ENCODE measurements at regions not wholly inside any gene's neighbourhood (a gene's known extent, or its start where the extent isn't known, plus 50 kb on each side); places are given as distances from the start of the nearest gene placed in this dataset.

- no peaks in the 10 kb centered on the region for H3K36me3 ChIP-seq (ENCODE audit: insufficient read depth, low read length)
- no peaks in the 10 kb centered on the region for H3K9me2 ChIP-seq (ENCODE audit: low read depth, low read length)
- no peaks in the 10 kb centered on the region for H3K9me3 ChIP-seq (ENCODE audit: low read length)
- H4K20me1 ChIP-seq (ENCODE audit: insufficient read depth, low read length) = no peaks in the 10 kb centered on the region
- no peaks in the 10 kb centered on the region for H3K79me2 ChIP-seq (ENCODE audit: insufficient read depth, low read length)
- TF ChIP-seq CTCF (IDR thresholded peaks at IDR 0.05; ENCODE audit: low read length) (no peak), EZH2 (IDR thresholded peaks at IDR 0.05; ENCODE audit: borderline replicate concordance, low read length) (no peak)
- no peak overlapping the region for H3K4me3 ChIP-seq (ENCODE audit: low read depth, low read length, poor library complexity, severe bottlenecking)
- H3F3A ChIP-seq (ENCODE audit: insufficient read depth, low read length) = no peaks in the 10 kb centered on the region
- H2AFZ ChIP-seq (ENCODE audit: low read length) = no peak overlapping the region
- H3K4me1 ChIP-seq (ENCODE audit: insufficient read depth, low read length, severe bottlenecking) = no peaks in the 10 kb centered on the region
- H3K9ac ChIP-seq (ENCODE audit: low read length) = no peak overlapping the region
- H3K27ac ChIP-seq (ENCODE audit: low read depth, low read length, poor library complexity, severe bottlenecking) = no peak overlapping the region
- H3K27me3 ChIP-seq (ENCODE audit: insufficient read depth, low read length) = no peaks in the 10 kb centered on the region
- no peak overlapping the region for H3K4me2 ChIP-seq (ENCODE audit: low read length)
These were observed 662.8 kb downstream of the PTPRC start for GRCh38 chr1:199301472-199302217.

- Histone ChIP-seq H3K27me3 (ENCODE audit: insufficient read depth, low read length) (no peaks in the 10 kb centered on the region), H3K4me2 (ENCODE audit: low read length) (no peak overlapping the region), H3F3A (ENCODE audit: insufficient read depth, low read length) (no peaks in the 10 kb centered on the region), H3K4me3 (ENCODE audit: low read depth, low read length, poor library complexity, severe bottlenecking) (no peak overlapping the region), H4K20me1 (ENCODE audit: insufficient read depth, low read length) (no peaks in the 10 kb centered on the region), H3K36me3 (ENCODE audit: insufficient read depth, low read length) (no peaks in the 10 kb centered on the region), H3K9me2 (ENCODE audit: low read depth, low read length) (no peaks in the 10 kb centered on the region), H3K9me3 (ENCODE audit: low read length) (no peaks in the 10 kb centered on the region), H3K4me1 (ENCODE audit: insufficient read depth, low read length, severe bottlenecking) (no peaks in the 10 kb centered on the region), H3K79me2 (ENCODE audit: insufficient read depth, low read length) (no peaks in the 10 kb centered on the region), H2AFZ (ENCODE audit: low read length) (no peak overlapping the region), H3K27ac (ENCODE audit: low read depth, low read length, poor library complexity, severe bottlenecking) (no peak overlapping the region), H3K9ac (ENCODE audit: low read length) (no peak overlapping the region)
- TF ChIP-seq EZH2 (IDR thresholded peaks at IDR 0.05; ENCODE audit: borderline replicate concordance, low read length) = no peak
- TF ChIP-seq CTCF (IDR thresholded peaks at IDR 0.05; ENCODE audit: low read length) = no peak
These were observed 663.7 kb downstream of the PTPRC start for GRCh38 chr1:199302554-199302953.

- H2AFZ ChIP-seq (ENCODE audit: low read length) = no peak overlapping the region
- H3F3A ChIP-seq (ENCODE audit: insufficient read depth, low read length) = no peaks in the 10 kb centered on the region
- H4K20me1 ChIP-seq (ENCODE audit: insufficient read depth, low read length) = no peaks in the 10 kb centered on the region
- no peaks in the 10 kb centered on the region for H3K9me2 ChIP-seq (ENCODE audit: low read depth, low read length)
- H3K27ac ChIP-seq (ENCODE audit: low read depth, low read length, poor library complexity, severe bottlenecking) = no peak overlapping the region
- no peaks in the 10 kb centered on the region for H3K36me3 ChIP-seq (ENCODE audit: insufficient read depth, low read length)
- no peaks in the 10 kb centered on the region for H3K27me3 ChIP-seq (ENCODE audit: insufficient read depth, low read length)
- no peaks in the 10 kb centered on the region for H3K9me3 ChIP-seq (ENCODE audit: low read length)
- H3K4me2 ChIP-seq (ENCODE audit: low read length) = no peak overlapping the region
- H3K4me3 ChIP-seq (ENCODE audit: low read depth, low read length, poor library complexity, severe bottlenecking) = no peak overlapping the region
- H3K4me1 ChIP-seq (ENCODE audit: insufficient read depth, low read length, severe bottlenecking) = peaks cover 4% of the 10 kb centered on the region
- H3K9ac ChIP-seq (ENCODE audit: low read length) = no peak overlapping the region
- no peaks in the 10 kb centered on the region for H3K79me2 ChIP-seq (ENCODE audit: insufficient read depth, low read length)
- no peak for TF ChIP-seq CTCF (IDR thresholded peaks at IDR 0.05; ENCODE audit: low read length)
- TF ChIP-seq EZH2 (IDR thresholded peaks at IDR 0.05; ENCODE audit: borderline replicate concordance, low read length) = no peak
These were observed 664.2 kb downstream of the PTPRC start for GRCh38 chr1:199303035-199303434.

Data from OCI-LY1 (cell line).